ENCODE measurements at regions not wholly inside any gene's neighbourhood (a gene's known extent, or its start where the extent isn't known, plus 50 kb on each side); places are given as distances from the start of the nearest gene placed in this dataset.

DNA sequence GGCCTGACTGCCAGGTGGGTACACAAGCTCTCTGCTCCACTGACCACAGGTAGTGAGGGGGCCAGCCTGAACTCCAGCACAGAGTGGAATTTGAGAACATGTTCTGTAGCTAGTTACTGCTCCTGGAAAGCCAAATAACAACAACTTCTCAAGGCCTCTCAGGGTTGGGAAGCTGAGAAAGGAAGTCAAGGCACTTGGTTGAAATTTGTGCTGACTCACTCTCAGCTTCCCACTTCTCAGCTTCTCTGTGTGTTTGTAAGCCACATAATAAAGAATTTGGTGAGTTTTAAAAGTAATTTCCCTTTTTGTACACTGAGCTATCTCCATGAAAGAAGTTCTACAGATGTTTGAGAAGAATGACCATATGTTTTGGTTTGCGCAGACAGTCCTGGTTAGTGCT, 234.9 kb downstream of the KTN1 start:
- Histone ChIP-seq H2AK9ac (replicated peaks; ENCODE audit: low read depth, low read length, poor library complexity) (no peak overlapping the region), H3K23ac (ENCODE audit: low read depth, low read length) (no peak overlapping the region), H2BK15ac (ENCODE audit: low read depth, low read length) (peak overlapping the region; percentile 75; the same call in 2 of the 3 replicates), H2BK20ac (ENCODE audit: low read depth, low read length) (peak overlapping the region; percentile 77), H2BK5ac (ENCODE audit: low read depth, low read length, poor library complexity, severe bottlenecking) (peak overlapping the region; percentile 32), H2BK120ac (ENCODE audit: low read depth, low read length) (peak overlapping the region; percentile 89), H3K9ac (ENCODE audit: low read depth, low read length) (no peak overlapping the region), H3K4me3 (ENCODE audit: insufficient read depth, low read depth, low read length) (no peak overlapping the region), H3K14ac (replicated peaks; ENCODE audit: low read depth, low read length) (peak overlapping the region; percentile 73), H4K20me1 (ENCODE audit: insufficient read depth, low read length) (no peaks in the 10 kb centered on the region), H3K27ac (ENCODE audit: insufficient read depth, low read length) (peak overlapping the region; percentile 82; the same call in 1 of the 2 replicates), H3K9me1 (ENCODE audit: insufficient read depth, low read length) (0 out of 2 replicates have a peak, but pooled peaks cover 2% of the 10 kb centered on the region), H2AK5ac (ENCODE audit: low read depth, low read length) (peak overlapping the region; percentile 29; the same call in 1 of the 2 replicates), H3K56ac (ENCODE audit: extremely low read depth, insufficient read depth, low read length) (peak overlapping the region; percentile 23; the same call in 1 of the 2 replicates), H3K18ac (ENCODE audit: low read depth, low read length) (peak overlapping the region; percentile 96), H2AFZ (replicated peaks; ENCODE audit: low read length, poor library complexity) (peak overlapping the region; percentile 52), H4K8ac (ENCODE audit: low read depth in 2 of 2, low read length in 2 of 2) (peak overlapping the region; percentile 67 to 71), H4K91ac (ENCODE audit: insufficient read depth, low read depth, low read length) (peak overlapping the region; percentile 47), H3K79me1 (ENCODE audit: low read depth in 1 of 2, low read length in 2 of 2) (no peaks in the 10 kb centered on the region), H3K4me2 (ENCODE audit: low read depth, low read length) (no peak overlapping the region), H3K27me3 (ENCODE audit: control insufficient read depth, insufficient read depth, low read length) (no peaks in the 10 kb centered on the region), H4K5ac (ENCODE audit: low read depth, low read length) (peak overlapping the region; percentile 87), H3K4me1 (ENCODE audit: control insufficient read depth, insufficient read depth, low read length) (peaks cover 2% of the 10 kb centered on the region), H3K9me3 (ENCODE audit: control insufficient read depth, insufficient read depth, low read length) (peaks cover 5% of the 10 kb centered on the region; the same call in 1 of the 2 replicates), H3K4ac (ENCODE audit: low read depth, low read length) (peak overlapping the region; percentile 38), H3K36me3 (ENCODE audit: control insufficient read depth, insufficient read depth, low read length) (no peaks in the 10 kb centered on the region)
- ChIA-PET CTCF (no interaction called here), POLR2A (ENCODE audit: unreplicated experiment) (no interaction called here)
- WGBS, 2 experiments (ENCODE audit: extremely low coverage in 2 of 2, insufficient read length in 1 of 2) = no CpG with 5 or more reads among the region's 1 CpG
- in situ Hi-C loops (cut with MboI; ENCODE audit: low sequenced_read_pairs) (no loop called here), intact Hi-C loops (cut with micrococcal nuclease) (no loop called here), dilution Hi-C loops (cut with HindIII; ENCODE audit: low sequenced_read_pairs, unreplicated experiment) (no loop called here)
- peak; percentile 63; the same call in 1 of the 2 replicates for ATAC-seq (ENCODE audit: low read depth)
- DNase-seq = peak; percentile 42
- no TSS peak for BruUV-seq (replicated peaks)
- TF ChIP-seq MAFK (IDR thresholded peaks at IDR 0.05; ENCODE audit: low read depth, low read length) = peak; percentile 34
- TF ChIP-seq SMC3 (IDR thresholded peaks at IDR 0.05; ENCODE audit: low read depth, low read length) = no peak
- peak; percentile 87 for TF ChIP-seq NFE2L2 (IDR thresholded peaks at IDR 0.05; ENCODE audit: low read depth, low read length)
